ENCODE measurements at regions not wholly inside any gene's neighbourhood (a gene's known extent, or its start where the extent isn't known, plus 50 kb on each side); places are given as distances from the start of the nearest gene placed in this dataset.
"Not testable (repeated sequence)": the region's sequence is repeated elsewhere in the genome, so short reads cannot be mapped to it uniquely, and the experiment has no call there.

DNA sequence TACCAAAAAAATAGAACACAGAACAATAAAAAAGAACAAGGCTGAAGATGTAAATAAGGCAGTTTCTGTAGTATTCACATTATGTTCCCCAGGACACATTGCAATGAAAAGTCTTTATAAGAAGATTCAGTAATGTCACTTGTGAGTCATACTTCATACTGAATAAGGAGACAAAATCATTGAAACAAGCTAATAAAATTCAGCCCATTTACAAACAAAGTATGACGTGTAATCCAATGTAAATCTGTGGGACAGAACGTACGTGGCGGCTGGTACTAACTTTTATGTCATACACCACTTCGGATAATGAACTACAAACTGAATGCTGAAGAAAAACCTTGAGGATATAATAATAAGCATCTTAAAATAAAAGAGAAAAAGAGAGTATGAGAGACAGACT is 512.8 kb upstream of the MIR17HG start:
- TF ChIP-seq, protein P1, sequence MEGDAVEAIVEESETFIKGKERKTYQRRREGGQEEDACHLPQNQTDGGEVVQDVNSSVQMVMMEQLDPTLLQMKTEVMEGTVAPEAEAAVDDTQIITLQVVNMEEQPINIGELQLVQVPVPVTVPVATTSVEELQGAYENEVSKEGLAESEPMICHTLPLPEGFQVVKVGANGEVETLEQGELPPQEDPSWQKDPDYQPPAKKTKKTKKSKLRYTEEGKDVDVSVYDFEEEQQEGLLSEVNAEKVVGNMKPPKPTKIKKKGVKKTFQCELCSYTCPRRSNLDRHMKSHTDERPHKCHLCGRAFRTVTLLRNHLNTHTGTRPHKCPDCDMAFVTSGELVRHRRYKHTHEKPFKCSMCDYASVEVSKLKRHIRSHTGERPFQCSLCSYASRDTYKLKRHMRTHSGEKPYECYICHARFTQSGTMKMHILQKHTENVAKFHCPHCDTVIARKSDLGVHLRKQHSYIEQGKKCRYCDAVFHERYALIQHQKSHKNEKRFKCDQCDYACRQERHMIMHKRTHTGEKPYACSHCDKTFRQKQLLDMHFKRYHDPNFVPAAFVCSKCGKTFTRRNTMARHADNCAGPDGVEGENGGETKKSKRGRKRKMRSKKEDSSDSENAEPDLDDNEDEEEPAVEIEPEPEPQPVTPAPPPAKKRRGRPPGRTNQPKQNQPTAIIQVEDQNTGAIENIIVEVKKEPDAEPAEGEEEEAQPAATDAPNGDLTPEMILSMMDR (IDR thresholded peaks at IDR 0.05; ENCODE audit: insufficient read depth, missing control alignments): no peak
- FAIRE-seq (no peak), DNase-seq (ENCODE audit: insufficient read length, low spot score) (no peak)

DNA sequence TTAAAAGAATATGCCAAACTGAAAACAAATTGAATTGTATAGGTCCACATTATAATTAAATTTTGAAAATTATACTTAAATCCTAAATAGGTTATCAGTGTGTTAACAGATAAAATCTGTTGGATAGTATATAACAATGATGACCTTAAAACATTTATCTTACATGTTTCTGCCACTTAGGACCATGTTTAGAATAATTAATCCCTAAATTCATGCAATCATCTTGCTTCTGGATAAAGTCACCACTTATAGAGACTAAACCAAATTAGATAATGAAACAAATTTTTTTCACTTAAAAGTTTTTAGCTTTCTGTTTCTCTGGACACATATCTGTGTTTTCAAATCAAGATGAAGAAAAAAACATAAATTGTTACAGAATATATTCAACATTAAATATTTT is 511.7 kb upstream of the MIR17HG start:
- FAIRE-seq: no peak
- TF ChIP-seq, protein P1 (IDR thresholded peaks at IDR 0.05; ENCODE audit: insufficient read depth, missing control alignments): no peak
- DNase-seq (ENCODE audit: insufficient read length, low spot score): no peak

DNA sequence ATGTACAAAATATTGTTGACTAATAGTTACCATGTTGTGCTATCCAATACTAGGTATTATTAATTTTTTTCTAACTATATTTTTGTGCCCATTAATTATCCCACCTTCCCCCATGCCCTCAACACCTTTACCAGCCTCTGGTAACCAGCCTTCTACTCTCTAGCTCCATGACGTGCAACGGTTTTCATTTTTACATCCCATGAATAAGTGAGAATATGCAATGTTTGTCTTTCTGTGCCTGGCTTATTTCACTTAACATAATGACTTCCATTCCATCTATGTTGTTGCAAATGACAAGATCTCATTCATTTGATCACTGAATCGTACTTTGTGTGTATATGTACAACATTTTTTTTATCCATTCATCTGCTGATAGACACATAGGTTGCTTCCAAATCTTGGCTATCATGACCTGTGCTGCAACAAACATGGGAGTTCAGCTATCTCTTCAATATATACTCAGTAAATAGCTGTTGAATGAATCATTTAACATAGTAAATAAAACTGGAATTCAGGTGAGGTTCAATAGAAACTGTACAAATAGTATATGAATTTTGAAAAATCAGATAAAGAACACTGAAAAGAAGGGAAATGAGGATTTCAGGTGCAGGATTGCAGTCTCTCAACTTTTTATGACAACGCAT is 509.0 kb upstream of the MIR17HG start:
- no peak for FAIRE-seq

DNA sequence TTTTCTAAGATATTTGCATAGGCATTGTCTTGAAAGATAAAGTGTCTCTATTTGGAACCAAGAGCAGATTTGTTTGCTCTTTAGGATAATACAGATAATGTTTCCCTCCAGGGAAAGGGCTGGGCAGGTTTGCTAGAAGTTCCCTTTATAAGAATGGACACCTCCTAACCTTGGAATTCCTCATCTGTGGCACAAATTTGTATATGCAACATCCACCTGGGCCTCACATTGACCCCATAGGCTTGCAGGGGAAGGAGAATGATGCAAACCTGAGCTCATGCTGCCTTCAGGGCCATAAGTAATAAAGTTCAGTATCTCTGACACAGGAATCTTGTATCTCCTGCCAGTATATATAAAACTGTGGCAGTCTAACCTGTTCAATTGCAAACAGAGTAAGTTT is 508.4 kb upstream of the MIR17HG start:
- no peak for DNase-seq (ENCODE audit: insufficient read length, low spot score)
- no peak for FAIRE-seq
- TF ChIP-seq, protein P1 (IDR thresholded peaks at IDR 0.05; ENCODE audit: insufficient read depth, missing control alignments): no peak

More for the DNA sequence above, 509.0 kb upstream of the MIR17HG start:
- no peak for DNase-seq (ENCODE audit: insufficient read length, low spot score)
- TF ChIP-seq, protein P1 (IDR thresholded peaks at IDR 0.05; ENCODE audit: insufficient read depth, missing control alignments): no peak

DNA sequence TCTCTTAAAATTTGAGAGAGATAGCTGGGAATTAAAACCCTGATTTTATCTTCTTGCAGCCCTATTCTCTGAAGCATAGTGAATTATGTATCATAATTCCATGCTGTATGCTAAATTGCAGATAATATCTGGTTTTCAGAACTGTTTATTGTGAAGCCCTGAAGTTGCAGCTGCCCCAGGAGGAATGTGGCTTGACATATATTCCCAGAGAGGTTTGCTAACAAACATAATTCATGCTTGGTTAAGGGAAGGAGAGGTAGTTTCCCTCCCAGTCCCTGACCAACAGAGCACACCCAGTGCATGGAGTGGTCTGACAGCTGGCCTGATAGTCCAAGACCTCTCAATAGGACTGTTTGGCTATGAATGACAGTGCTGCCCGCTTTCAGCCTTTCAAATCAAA is 500.6 kb upstream of the MIR17HG start:
- TF ChIP-seq, protein P1 (IDR thresholded peaks at IDR 0.05; ENCODE audit: insufficient read depth, missing control alignments): no peak
- DNase-seq (ENCODE audit: insufficient read length, low spot score) (no peak), FAIRE-seq (no peak)

DNA sequence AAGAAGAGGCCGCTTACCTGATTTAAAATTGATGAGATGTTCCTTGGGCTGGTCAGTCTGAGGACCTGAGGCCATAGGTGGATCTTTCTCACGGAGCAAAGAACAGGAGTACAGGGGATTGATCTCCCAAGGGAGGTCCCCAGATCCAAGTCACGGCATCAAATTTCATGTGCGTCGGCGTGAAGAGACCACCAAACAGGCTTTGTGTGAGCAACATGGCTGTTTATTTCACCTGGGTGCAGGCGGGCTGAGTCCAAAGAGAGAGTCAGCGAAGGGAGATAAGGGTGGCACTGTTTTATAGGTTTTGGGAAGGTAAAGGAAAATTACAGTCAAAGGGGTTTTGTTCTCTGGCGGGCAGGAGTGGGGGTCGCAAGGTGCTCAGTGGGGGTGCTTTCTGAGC is 493.8 kb upstream of the MIR17HG start:
- not testable (repeated sequence) for DNase-seq (ENCODE audit: insufficient read length, low spot score); FAIRE-seq

DNA sequence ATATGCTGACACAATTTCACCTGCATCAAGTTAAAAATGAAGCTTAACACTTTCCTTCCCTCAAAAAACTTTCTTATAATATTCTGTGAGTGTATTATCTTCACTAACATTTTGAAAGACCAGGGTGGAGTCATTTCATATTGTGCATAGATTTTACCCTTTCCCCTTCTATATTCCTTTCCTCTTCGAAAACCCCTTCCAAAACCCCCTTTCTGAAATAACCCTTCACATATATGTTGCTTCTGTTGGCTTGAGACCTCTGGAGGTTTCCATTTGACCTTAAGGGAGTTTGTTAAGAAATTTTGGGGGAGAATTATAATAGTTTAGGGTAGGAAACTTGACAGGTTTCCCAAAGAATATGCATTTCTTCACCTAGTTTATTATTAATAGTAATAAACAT is 489.6 kb upstream of the MIR17HG start:
- DNase-seq (ENCODE audit: insufficient read length, low spot score) (no peak), FAIRE-seq (no peak)
- TF ChIP-seq, protein P1 (IDR thresholded peaks at IDR 0.05; ENCODE audit: insufficient read depth, missing control alignments): no peak

DNA sequence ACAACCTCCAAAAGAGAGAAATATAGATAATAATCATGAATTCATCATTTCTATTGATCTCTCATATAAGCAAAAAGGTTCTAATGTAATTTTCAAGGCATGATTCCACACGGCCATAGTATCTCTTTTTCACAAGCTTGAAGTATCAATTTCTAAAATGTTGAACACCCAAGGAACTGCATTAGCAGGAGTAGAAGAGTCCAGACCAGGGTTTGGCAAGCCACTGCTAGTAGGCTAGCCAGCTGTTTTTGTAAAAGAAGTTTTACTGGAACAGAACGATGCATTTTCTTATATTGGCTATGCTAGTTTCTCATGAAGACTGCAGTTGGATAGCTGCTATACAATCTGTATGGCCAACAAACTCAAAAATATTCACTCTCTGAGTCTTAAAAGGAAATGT is 481.5 kb upstream of the MIR17HG start:
- FAIRE-seq: no peak
- TF ChIP-seq, protein P1 (IDR thresholded peaks at IDR 0.05; ENCODE audit: insufficient read depth, missing control alignments): no peak

More for the DNA sequence above, 481.5 kb upstream of the MIR17HG start:
- DNase-seq (ENCODE audit: insufficient read length, low spot score): no peak
